ENCODE measurements at regions not wholly inside any gene's neighbourhood (a gene's known extent, or its start where the extent isn't known, plus 50 kb on each side); places are given as distances from the start of the nearest gene placed in this dataset.

- H3K9ac ChIP-seq, result no peak overlapping the region
- H3K36me3 ChIP-seq, result no peaks in the 10 kb centered on the region
- H3K27me3 ChIP-seq, result peaks cover 25 to 97% (median 80%) of the 10 kb centered on the region in 11 experiments
- TF ChIP-seq Cebpa-rat (IDR thresholded peaks at IDR 0.05), result no peak
- H3K4me1 ChIP-seq, result no peaks in the 10 kb centered on the region
- no peak overlapping the region for H3K4me2 ChIP-seq
- H4K20me1 ChIP-seq, result no peaks in the 10 kb centered on the region
- H3K27ac ChIP-seq, result no peak overlapping the region
- no peaks in the 10 kb centered on the region for H3K9me3 ChIP-seq (replicated peaks in 1 of 11)
- H3K4me3 ChIP-seq, result no peak overlapping the region
Measured at GRCh38 chrX:114532111-114532805, 51.6 kb upstream of the HTR2C start.

All from BLaER1 treated with 17β-estradiol and CSF1 and Interleukin-3, amounts not matched to agents 10 nM and 100 nM (cell line).